Inflammatory macrophage treated with lipopolysaccharide for 4 hours (primary cell): ENCODE measurements at regions not wholly inside any gene's neighbourhood (a gene's known extent, or its start where the extent isn't known, plus 50 kb on each side); places are given as distances from the start of the nearest gene placed in this dataset.
A peak's percentile ranks its signal among the peaks of the same experiment; 100 is the strongest.

Source experiments
- DNase-seq: peaks from one replicate; pipeline ENCODE4 v3.0.0-alpha.2; 2020

GRCh38 chr19:28245937-28246336 is 967.0 kb downstream of the UQCRFS1 start:
- DNase-seq = no peak

GRCh38 chr19:28244966-28245365 is 968.0 kb downstream of the UQCRFS1 start:
- no peak for DNase-seq

GRCh38 chr19:28242317-28242927 is 970.5 kb downstream of the UQCRFS1 start:
- peak; percentile 24 for DNase-seq

- no peak for DNase-seq
Measured at GRCh38 chr19:28239270-28239669, 973.7 kb downstream of the UQCRFS1 start.

- no peak for DNase-seq
Measured at GRCh38 chr19:28238270-28238820, 974.6 kb downstream of the UQCRFS1 start.

GRCh38 chr19:28235606-28236125 is 977.3 kb downstream of the UQCRFS1 start:
- DNase-seq = no peak

GRCh38 chr19:28234637-28235036 is 978.3 kb downstream of the UQCRFS1 start:
- no peak for DNase-seq

GRCh38 chr19:28228854-28229253 is 984.1 kb downstream of the UQCRFS1 start:
- DNase-seq = no peak

GRCh38 chr19:28224441-28224840 is 988.5 kb downstream of the UQCRFS1 start:
- DNase-seq = no peak

- no peak for DNase-seq
Measured at GRCh38 chr19:28221736-28222135, 991.2 kb downstream of the UQCRFS1 start.

GRCh38 chr19:28218728-28219127 is 994.2 kb downstream of the UQCRFS1 start:
- DNase-seq = no peak

GRCh38 chr19:28217022-28217421 is 995.9 kb downstream of the UQCRFS1 start:
- no peak for DNase-seq

GRCh38 chr19:28213470-28214082 is 999.4 kb downstream of the UQCRFS1 start:
- DNase-seq = no peak

- DNase-seq = no peak
Measured at GRCh38 chr19:28210886-28211285, 1002.1 kb downstream of the UQCRFS1 start.

- DNase-seq = no peak
Measured at GRCh38 chr19:28208745-28209144, 1004.2 kb downstream of the UQCRFS1 start.

- DNase-seq = no peak
Measured at GRCh38 chr19:28207244-28207643, 1005.7 kb downstream of the UQCRFS1 start.

- DNase-seq = no peak
Measured at GRCh38 chr19:28201462-28201943, 1011.4 kb downstream of the UQCRFS1 start.

- no peak for DNase-seq
Measured at GRCh38 chr19:28199323-28199722, 1013.6 kb downstream of the UQCRFS1 start.

- no peak for DNase-seq
Measured at GRCh38 chr19:28196961-28197360, 1016.0 kb downstream of the UQCRFS1 start.

GRCh38 chr19:28196101-28196500 is 1016.9 kb downstream of the UQCRFS1 start:
- no peak for DNase-seq

- no peak for DNase-seq
Measured at GRCh38 chr19:28185646-28186045, 1027.3 kb downstream of the UQCRFS1 start.

- DNase-seq = no peak
Measured at GRCh38 chr19:28184997-28185396, 1028.0 kb downstream of the UQCRFS1 start.

GRCh38 chr19:28176193-28176592 is 1036.8 kb downstream of the UQCRFS1 start:
- DNase-seq = no peak

- no peak for DNase-seq
Measured at GRCh38 chr19:28171983-28172382, 1041.0 kb downstream of the UQCRFS1 start.
